NK-92 treated with Interleukin-12 subunit alpha and Interleukin-12 subunit beta, amount 100 ng/mL, for 24 hours (cell line): ENCODE measurements at regions not wholly inside any gene's neighbourhood (a gene's known extent, or its start where the extent isn't known, plus 50 kb on each side); places are given as distances from the start of the nearest gene placed in this dataset.
"Not testable (repeated sequence)": the region's sequence is repeated elsewhere in the genome, so short reads cannot be mapped to it uniquely, and the experiment has no call there.

Experiments
- DNase-seq: peaks from one replicate; lab custom pipeline; 2025; lab: John Stamatoyannopoulos, UW

- not testable (repeated sequence) for DNase-seq
Observed at GRCh38 chr2:111287646-111288568, 167.2 kb downstream of the BCL2L11 start.

GRCh38 chr2:111290370-111290769, 169.7 kb downstream of the BCL2L11 start:
- not testable (repeated sequence) for DNase-seq

- not testable (repeated sequence) for DNase-seq
Observed at GRCh38 chr2:111291566-111291965, 170.9 kb downstream of the BCL2L11 start.

DNA sequence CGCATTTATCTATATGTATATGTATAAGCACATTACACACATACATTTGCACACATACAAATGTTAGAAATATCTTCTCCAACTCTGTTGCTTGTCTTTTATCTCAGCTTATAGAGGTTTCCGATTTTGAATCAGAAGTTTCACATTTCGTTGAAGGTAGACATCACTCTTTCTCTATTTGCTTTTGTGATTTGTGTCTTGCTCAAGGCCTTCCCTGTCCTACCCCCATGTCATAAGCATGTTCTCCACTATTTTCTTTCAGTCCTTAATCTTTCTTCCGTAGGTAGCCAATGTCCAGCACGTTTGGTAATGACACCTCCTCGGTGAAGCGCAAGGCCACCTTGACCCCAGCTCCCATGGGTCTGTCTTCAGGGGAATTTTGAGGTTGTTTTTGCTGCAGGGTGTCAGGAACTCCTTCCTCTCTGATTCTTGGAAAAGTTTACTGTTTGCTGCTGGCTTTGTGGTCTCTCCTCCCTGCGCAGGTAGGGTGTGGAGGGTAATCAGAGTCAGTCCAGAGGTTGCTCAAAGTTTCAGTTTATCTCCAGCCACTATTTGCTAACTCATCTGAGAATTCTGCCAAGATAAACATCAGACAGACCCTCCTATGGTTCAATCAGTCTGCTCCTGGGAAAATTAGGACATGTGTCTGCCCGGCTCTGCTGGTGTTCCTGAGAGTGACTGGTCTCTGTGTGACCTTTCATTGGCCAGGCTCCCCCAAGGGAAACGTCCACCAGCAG, 171.7 kb downstream of the BCL2L11 start:
- not testable (repeated sequence) for DNase-seq

DNA sequence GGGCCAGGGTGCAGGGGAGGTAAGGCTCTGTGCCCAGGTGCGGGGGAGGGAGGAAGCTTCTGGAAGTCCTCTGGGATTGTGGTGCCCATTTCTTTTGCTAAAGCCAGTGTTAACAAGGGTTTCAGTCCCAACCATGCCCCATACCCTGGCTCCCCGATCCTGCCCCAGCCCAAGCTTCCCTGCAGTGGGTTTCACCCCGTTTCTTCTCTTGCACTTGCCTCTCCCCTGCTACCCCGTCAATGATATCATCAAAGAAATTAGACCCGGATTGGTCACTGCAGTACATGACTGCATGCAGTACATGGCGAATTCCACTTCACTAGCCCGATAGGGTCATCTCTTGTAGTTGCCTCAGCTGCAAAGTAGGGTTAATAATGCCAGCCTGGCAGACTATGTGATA, 174.0 kb downstream of the BCL2L11 start:
- DNase-seq = not testable (repeated sequence)

DNA sequence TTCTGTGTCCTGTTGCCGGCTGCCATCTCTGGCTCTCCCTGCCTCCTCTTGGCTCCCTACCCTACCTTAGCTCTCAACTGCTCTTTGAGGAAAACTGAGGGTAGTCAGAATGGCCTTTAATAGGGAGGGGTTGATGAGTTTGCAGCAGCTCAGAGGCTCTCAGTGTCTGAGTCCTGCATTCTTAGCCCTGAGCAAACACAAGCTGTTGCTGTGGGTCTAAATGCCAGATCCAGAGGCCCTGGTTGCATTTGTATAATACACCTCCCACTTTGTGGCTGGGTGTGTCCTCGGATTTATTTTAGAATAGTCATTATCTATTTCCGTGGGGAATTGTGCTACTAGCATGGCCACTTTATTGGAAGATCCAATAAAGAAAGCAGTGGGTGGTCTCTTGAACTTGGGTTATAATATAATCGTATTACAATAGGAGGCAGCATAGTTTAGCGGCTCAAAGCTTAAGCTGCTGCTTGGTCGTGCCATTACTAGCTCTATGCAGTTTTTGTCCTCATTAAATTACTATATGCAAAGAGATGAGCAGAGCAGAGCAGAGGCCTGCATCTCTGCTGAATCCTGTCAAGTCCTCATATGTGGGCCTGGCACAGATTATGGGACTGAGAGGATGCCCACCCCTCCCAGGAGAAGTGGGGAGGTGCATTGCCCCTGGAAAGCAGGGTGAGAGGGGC, 175.5 kb downstream of the BCL2L11 start:
- DNase-seq = not testable (repeated sequence)

GRCh38 chr2:111297128-111297527, 176.4 kb downstream of the BCL2L11 start:
- not testable (repeated sequence) for DNase-seq

DNA sequence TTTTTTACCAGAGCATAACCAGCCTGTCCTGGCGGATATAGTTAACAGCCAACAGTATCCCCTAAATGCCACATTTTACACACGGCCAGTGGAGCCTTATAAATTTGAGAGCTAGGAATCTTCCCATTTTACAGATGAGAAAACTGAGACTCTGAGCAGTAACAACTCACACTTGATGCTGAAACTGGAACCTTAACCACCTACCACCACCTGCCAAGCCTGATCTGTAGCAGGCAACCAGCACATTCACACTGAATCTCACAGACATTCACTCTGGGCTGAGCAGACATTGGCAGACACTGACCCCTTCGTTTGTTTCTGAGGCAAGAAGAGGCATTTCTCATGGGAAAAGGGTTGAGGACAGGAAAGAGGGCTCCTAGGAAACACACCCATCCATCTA, 178.2 kb downstream of the BCL2L11 start:
- DNase-seq = not testable (repeated sequence)

DNA sequence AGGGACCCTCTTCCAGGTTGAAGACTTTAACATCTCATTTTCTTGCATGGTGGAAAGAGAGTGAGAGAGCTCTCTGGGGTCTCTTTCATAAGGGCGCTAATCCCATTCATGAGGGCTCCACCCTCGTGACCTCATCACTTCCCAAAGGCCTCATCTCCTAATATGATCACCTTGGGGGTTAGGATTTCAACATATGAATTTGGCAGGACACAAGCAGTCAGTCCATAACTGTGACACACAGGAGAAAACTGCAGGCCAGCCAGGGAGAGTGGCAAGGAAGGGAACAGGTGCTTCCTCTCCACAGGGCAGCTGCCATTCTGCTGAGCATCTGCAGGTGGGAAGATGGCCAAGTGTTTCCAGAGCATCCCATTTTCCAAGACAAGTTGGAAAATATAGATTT, 178.9 kb downstream of the BCL2L11 start:
- DNase-seq = not testable (repeated sequence)

GRCh38 chr2:111301677-111302076, 181.0 kb downstream of the BCL2L11 start:
- not testable (repeated sequence) for DNase-seq

DNA sequence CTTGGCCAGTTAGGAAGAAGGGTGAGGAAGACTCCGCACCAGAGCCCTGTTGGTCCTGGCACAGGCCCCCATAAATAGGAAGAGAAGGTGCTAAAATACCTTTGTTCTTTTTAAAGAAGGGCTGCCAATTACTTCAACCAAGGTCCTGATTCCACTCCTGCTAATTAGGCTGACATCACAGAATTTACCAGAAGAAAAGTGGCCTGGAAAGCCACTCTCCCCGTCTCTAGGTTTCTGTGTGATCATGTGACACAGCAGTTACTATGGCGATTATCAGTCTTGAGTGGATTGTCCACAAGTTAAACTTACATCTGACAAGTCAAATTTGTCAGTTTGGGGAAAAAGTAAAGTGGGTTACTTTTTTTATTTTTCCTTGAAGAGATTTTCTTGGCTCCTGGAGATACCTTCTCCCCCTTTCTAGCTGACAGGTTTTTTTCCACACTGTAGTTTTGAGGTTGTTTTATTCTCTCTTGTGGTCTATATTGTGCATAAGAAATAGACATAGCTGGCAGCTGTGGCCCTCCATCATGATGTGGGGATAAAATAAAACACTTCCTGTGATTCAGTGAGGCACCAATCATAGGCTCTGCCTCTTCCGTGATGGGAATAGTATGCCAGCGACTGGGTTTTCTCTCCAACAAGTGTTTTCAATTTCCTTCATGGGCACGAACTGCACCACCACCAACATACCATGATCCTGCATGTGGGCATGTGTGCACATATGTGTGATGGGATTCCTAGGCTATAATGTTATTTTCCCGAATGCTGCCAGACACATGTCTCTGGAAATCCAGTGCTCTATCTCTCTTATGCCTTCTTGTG, 181.9 kb downstream of the BCL2L11 start:
- DNase-seq = not testable (repeated sequence)

- DNase-seq = not testable (repeated sequence)
Observed at GRCh38 chr2:111307302-111307701, 186.6 kb downstream of the BCL2L11 start.

DNA sequence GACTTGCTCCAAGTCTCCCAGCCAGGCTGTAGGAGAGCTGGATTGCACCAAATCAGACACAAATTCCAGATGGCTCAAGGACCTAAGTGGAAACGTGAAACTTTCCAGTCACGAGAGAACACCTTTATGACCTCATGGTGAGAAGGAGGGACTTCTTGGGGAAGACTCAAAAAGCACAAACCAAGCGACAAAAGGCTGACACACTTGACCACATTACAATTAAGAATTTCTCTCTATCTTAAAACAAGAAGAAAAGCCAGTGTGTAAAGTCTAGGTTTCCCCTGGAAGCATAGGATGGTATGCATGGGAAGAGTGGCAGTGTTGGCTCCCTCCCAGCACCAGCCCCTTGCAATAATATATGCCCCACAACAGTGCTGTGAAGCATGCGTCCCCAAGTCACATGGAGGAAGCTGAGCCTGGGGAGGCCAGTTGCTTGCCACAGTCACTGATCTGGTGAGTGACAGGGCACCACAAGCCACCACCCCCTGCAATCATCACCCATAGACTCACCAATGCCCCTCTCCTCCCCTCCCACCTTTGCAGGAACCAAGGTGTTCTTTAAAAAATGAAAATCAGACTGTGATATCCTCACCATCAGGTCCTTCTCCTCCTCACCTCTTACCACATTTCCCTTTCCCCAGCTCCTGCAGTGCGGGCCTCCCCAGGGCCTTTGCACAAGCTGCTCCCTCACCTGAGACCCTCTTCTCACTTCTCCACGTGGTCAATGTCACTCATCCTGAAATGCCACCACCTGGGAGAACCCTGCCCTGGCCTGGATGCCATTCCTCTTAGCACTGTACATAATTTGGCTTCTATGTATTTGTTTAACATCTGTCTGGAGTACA, 188.7 kb downstream of the BCL2L11 start:
- not testable (repeated sequence) for DNase-seq

DNA sequence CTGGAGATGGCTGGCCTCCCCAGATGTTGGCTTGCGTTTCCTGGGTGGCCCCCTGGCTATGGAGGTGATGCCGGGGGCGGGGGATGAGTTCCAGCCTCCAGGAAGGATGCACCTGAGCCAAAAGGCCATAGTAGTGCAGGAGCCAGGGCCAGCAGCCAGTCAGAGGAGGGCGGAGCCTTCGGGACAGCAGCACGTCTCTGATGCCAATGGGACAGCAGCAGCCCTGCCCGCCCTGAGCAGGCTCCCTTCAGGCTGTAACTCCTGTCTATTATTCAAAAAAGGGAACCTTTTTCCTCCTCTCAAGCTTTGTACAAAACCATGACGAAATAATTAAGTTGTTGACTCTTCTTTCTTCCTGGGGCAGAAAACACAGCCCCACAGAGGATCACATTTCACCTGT, 189.7 kb downstream of the BCL2L11 start:
- DNase-seq = not testable (repeated sequence)

DNA sequence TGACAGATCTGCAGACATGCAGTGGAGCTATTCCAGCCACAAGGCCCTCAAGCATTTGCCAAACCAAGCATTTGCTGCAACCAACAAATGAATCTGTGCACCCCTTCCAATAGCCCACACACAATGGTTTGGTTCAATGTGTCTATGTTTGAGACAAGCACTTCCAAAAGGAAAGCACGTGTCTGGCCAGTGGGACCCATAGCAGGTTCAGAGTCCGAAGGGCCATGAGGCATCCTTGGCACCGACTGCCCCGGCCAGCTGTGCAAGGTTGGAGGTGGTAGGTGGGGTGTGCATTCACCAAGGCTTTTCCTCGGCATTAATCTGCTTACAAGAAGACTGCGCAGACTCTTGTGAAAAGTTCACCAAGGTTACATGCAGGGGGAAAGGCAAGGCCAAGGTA, 190.9 kb downstream of the BCL2L11 start:
- DNase-seq = not testable (repeated sequence)

- DNase-seq = not testable (repeated sequence)
Observed at GRCh38 chr2:111312897-111313607, 192.3 kb downstream of the BCL2L11 start.

DNA sequence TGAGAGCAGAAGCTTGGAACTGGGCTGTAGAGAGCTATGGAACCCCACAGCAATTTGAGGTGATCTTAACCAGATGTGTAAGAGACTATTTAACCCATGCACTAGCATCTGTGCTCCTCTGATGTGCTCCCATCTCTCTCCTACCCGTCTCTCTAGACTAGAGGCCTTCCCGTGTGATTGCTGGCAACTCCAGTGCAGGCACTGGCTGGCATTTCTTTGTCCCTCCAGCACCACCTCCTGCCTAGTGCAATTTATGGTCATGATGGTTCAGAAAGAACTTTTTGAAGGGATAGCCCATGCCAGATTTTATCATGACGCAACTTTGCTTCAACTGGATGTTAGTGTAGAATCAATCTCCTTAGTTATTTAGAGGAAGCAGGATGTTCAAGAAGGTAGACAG, 193.0 kb downstream of the BCL2L11 start:
- DNase-seq = not testable (repeated sequence)

GRCh38 chr2:111315188-111315917, 194.6 kb downstream of the BCL2L11 start:
- not testable (repeated sequence) for DNase-seq

- not testable (repeated sequence) for DNase-seq
Observed at GRCh38 chr2:111316221-111316741, 195.6 kb downstream of the BCL2L11 start.
